PC-9 (cell line): ENCODE measurements at regions not wholly inside any gene's neighbourhood (a gene's known extent, or its start where the extent isn't known, plus 50 kb on each side); places are given as distances from the start of the nearest gene placed in this dataset.

Experiments used
- BruUV-seq: library from RNA; stranded (reverse); fragments of 400-500 nt; replicated peaks from 2 replicates; lab custom pipeline; 2021; lab: Mats Ljungman, UMichigan
- CTCF ChIA-PET: fragments of 300-600 bp; sonication (Branson Sonifier 250); formaldehyde crosslinking; loops from one replicate; lab custom pipeline; 2022; ENCODE audit warnings: antibody characterized with exemption; lab: Charles Lee
- POLR2A ChIA-PET: fragments of 300-600 bp; sonication (Branson Sonifier 250); formaldehyde crosslinking; loops from one replicate; lab custom pipeline; 2022; ENCODE audit warnings: antibody characterized with exemption; ENCODE audit not compliant: unreplicated experiment; lab: Charles Lee
- DNase-seq, 2 experiments: peaks; one replicate each; pipeline versions ENCODE4 v3.0.0 to v3.0.0-alpha.2; 2015 to 2022; ENCODE audit warnings: mixed read lengths in 1 of 2
- H2AFZ ChIP-seq: fragments of 200-600 bp; sonication (generic); 2 replicates; pipeline ENCODE4 v1.8.1; 2017; ENCODE audit warnings: antibody characterized with exemption
- H3F3A ChIP-seq: fragments of 200-600 bp; sonication (generic); 2 replicates; pipeline ENCODE4 v1.8.1; 2017; ENCODE audit warnings: antibody characterized with exemption, mild to moderate bottlenecking, low read depth; ENCODE audit not compliant: insufficient read depth
- H3K27ac ChIP-seq: fragments of 200-600 bp; sonication (generic); 2 replicates; pipeline ENCODE4 v1.6.1; 2016; ENCODE audit warnings: mixed run types
- H3K27me3 ChIP-seq: fragments of 200-600 bp; sonication (generic); 2 replicates; pipeline ENCODE4 v1.6.1; 2016; ENCODE audit warnings: low read depth, mixed run types; ENCODE audit not compliant: insufficient read depth
- H3K36me3 ChIP-seq: fragments of 200-600 bp; sonication (generic); 2 replicates; pipeline ENCODE4 v1.6.1; 2016; ENCODE audit warnings: low read depth, mixed run types
- H3K4me1 ChIP-seq: fragments of 200-600 bp; sonication (generic); replicated peaks from 2 replicates; pipeline ENCODE4 v1.6.1; 2016; ENCODE audit warnings: mixed run types; ENCODE audit not compliant: insufficient read depth
- H3K4me2 ChIP-seq: fragments of 200-600 bp; sonication (generic); 2 replicates; pipeline ENCODE4 v1.6.1; 2017; ENCODE audit warnings: mixed run types
- H3K4me3 ChIP-seq: fragments of 200-600 bp; sonication (generic); 2 replicates; pipeline ENCODE4 v1.6.1; 2016; ENCODE audit warnings: mixed run types
- H3K79me2 ChIP-seq: fragments of 200-600 bp; sonication (generic); 2 replicates; pipeline ENCODE4 v1.6.1; 2017; ENCODE audit warnings: low read depth, mixed run types
- H3K9me2 ChIP-seq: fragments of 200-600 bp; sonication (generic); 2 replicates; pipeline ENCODE4 v1.8.1; 2017; ENCODE audit warnings: mild to moderate bottlenecking; ENCODE audit not compliant: insufficient read depth
- H3K9me3 ChIP-seq: fragments of 200-600 bp; sonication (generic); 2 replicates; pipeline ENCODE4 v1.8.1; 2016; ENCODE audit warnings: low read depth; ENCODE audit not compliant: insufficient read depth
- H4K20me1 ChIP-seq: fragments of 200-600 bp; sonication (generic); 2 replicates; pipeline ENCODE4 v1.8.1; 2017; ENCODE audit not compliant: insufficient read depth
- EZH2 ChIP-seq: fragments of 200-600 bp; sonication (generic); IDR thresholded peaks from 2 replicates; pipeline ENCODE4 v1.8.0; 2017; ENCODE audit warnings: antibody characterized with exemption, low read depth
- intact Hi-C: fragments of 100-400 bp; cut with micrococcal nuclease; formaldehyde crosslinking; loops from one replicate; pipeline ENCODE4 v1.10.0; 2022; ENCODE audit not compliant: unreplicated experiment
- TF ChIP-seq, protein P1 (sequence below): fragments of 200-600 bp; sonication (generic); conservative IDR thresholded peaks from 2 replicates; pipeline ENCODE4 v1.6.1; 2017; ENCODE audit warnings: mixed run types, antibody characterized with exemption, mild to moderate bottlenecking, moderate library complexity

DNA sequence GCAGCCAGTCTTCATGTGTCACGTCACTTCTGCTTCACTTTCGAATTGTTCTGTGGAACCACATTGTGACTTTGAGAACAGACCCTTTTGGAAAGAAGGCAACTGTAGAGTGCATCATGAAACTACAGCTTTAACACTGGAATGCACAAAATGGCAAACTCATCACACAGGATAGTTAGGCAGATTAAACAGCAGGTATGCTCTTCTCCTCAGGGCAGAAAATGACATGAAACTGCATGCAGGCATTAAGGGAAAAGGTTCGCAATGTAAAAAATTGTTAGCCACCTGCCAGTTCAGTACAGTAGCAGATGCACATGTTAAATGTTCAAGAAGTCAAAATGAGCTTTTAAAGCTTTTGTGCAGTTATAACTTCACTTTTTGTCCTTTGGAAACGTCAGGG is 864.6 kb upstream of the IGFBP7 start:
- no peak overlapping the region for H3K4me2 ChIP-seq
- H3K9me2 ChIP-seq: no peaks in the 10 kb centered on the region
- no peak overlapping the region for H3K27ac ChIP-seq
- ChIA-PET POLR2A (no interaction called here), CTCF (no interaction called here)
- H4K20me1 ChIP-seq: no peaks in the 10 kb centered on the region
- no peak overlapping the region for H3K4me3 ChIP-seq
- no peak for DNase-seq
- TF ChIP-seq EZH2: no peak
- TF ChIP-seq, protein P1, sequence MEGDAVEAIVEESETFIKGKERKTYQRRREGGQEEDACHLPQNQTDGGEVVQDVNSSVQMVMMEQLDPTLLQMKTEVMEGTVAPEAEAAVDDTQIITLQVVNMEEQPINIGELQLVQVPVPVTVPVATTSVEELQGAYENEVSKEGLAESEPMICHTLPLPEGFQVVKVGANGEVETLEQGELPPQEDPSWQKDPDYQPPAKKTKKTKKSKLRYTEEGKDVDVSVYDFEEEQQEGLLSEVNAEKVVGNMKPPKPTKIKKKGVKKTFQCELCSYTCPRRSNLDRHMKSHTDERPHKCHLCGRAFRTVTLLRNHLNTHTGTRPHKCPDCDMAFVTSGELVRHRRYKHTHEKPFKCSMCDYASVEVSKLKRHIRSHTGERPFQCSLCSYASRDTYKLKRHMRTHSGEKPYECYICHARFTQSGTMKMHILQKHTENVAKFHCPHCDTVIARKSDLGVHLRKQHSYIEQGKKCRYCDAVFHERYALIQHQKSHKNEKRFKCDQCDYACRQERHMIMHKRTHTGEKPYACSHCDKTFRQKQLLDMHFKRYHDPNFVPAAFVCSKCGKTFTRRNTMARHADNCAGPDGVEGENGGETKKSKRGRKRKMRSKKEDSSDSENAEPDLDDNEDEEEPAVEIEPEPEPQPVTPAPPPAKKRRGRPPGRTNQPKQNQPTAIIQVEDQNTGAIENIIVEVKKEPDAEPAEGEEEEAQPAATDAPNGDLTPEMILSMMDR: no peak
- no peak overlapping the region for H2AFZ ChIP-seq
- H3K4me1 ChIP-seq: no peaks in the 10 kb centered on the region
- H3F3A ChIP-seq: no peaks in the 10 kb centered on the region
- H3K36me3 ChIP-seq: no peaks in the 10 kb centered on the region
- H3K79me2 ChIP-seq: no peaks in the 10 kb centered on the region
- H3K27me3 ChIP-seq: no peaks in the 10 kb centered on the region
- no TSS peak for BruUV-seq
- no peaks in the 10 kb centered on the region for H3K9me3 ChIP-seq
- intact Hi-C loops: no loop called here

GRCh38 chr4:57973819-57974218 is 863.6 kb upstream of the IGFBP7 start:
- H3F3A ChIP-seq: no peaks in the 10 kb centered on the region
- H2AFZ ChIP-seq: no peak overlapping the region
- intact Hi-C loops: no loop called here
- POLR2A ChIA-PET: interaction anchor here (0.7 kb wide), 1 partner anchor 20 kb away, joined by 5 read pairs; no protein-coding TSS in a partner anchor
- no peaks in the 10 kb centered on the region for H4K20me1 ChIP-seq
- H3K79me2 ChIP-seq: no peaks in the 10 kb centered on the region
- no peak overlapping the region for H3K4me3 ChIP-seq
- H3K9me3 ChIP-seq: no peaks in the 10 kb centered on the region
- no peaks in the 10 kb centered on the region for H3K36me3 ChIP-seq
- CTCF ChIA-PET: no interaction called here
- no peak for DNase-seq
- no peak overlapping the region for H3K27ac ChIP-seq
- H3K4me2 ChIP-seq: no peak overlapping the region
- H3K9me2 ChIP-seq: no peaks in the 10 kb centered on the region
- H3K27me3 ChIP-seq: no peaks in the 10 kb centered on the region
- no peak for TF ChIP-seq EZH2
- TF ChIP-seq, protein P1: no peak
- H3K4me1 ChIP-seq: no peaks in the 10 kb centered on the region
- no TSS peak for BruUV-seq

DNA sequence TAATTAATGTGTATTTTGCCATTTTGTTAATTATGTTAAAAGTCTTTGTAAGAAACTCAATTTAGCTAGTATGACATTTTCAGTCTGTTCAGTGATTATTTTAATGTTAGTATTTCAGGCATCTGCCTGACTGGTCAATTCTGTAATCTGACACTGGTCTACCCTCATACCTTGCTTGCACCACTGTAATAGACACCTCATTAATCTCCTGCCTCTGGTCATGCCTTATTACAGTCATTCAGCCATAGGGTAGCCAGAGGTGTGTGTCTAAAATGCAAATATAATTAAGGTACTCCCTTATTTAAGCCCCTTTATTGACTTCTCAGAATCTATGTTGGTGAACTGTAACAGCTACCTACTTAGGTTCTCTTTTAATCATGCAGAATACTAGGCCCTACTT is 861.1 kb upstream of the IGFBP7 start:
- Histone ChIP-seq H4K20me1 (no peaks in the 10 kb centered on the region), H3K27me3 (no peaks in the 10 kb centered on the region), H2AFZ (no peak overlapping the region), H3K4me1 (no peaks in the 10 kb centered on the region), H3K4me2 (no peak overlapping the region), H3F3A (no peaks in the 10 kb centered on the region), H3K27ac (no peak overlapping the region), H3K4me3 (no peak overlapping the region), H3K9me2 (no peaks in the 10 kb centered on the region), H3K36me3 (no peaks in the 10 kb centered on the region), H3K79me2 (no peaks in the 10 kb centered on the region), H3K9me3 (no peaks in the 10 kb centered on the region)
- ChIA-PET POLR2A (no interaction called here), CTCF (no interaction called here)
- TF ChIP-seq, protein P1: no peak
- no peak for TF ChIP-seq EZH2
- intact Hi-C loops: no loop called here
- DNase-seq: no peak
- no TSS peak for BruUV-seq
